ENCODE measurements at regions not wholly inside any gene's neighbourhood (a gene's known extent, or its start where the extent isn't known, plus 50 kb on each side); places are given as distances from the start of the nearest gene placed in this dataset.
"Not testable (repeated sequence)": the region's sequence is repeated elsewhere in the genome, so short reads cannot be mapped to it uniquely, and the experiment has no call there.

DNA sequence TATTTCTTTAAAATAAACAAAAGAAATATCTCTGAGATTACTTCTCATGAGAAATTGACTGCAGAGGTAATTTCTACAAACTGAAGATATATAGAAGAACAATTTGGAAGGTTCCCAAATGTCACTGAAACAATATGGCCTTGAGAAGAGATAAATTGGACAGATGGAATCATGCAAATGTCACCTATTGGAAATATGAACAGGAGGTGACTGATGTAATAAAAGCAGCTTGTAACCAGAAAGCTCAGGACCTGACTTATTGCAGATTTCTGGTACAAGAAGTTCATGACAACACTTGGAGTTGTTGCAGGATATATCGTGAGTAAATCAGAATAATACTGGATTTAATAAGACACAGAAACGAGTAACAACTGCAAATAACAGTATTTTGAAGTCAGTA lies 93.3 kb upstream of the TRHDE start:
- no TSS peak for BruUV-seq (replicated peaks)
- Histone ChIP-seq H3K4me3 (ENCODE audit: low read length) (no peak overlapping the region), H4K20me1 (ENCODE audit: low read length) (no peaks in the 10 kb centered on the region), H3K27ac (ENCODE audit: low read length) (no peak overlapping the region), H3K27me3 (ENCODE audit: low read length) (0 out of 2 replicates have a peak, but pooled peaks cover 4% of the 10 kb centered on the region), H3K4me1 (ENCODE audit: insufficient read depth, low read length) (no peaks in the 10 kb centered on the region), H2AFZ (ENCODE audit: low read length) (no peak overlapping the region), H3K9ac (ENCODE audit: low read length) (no peak overlapping the region), H3K36me3 (ENCODE audit: low read depth, low read length) (no peaks in the 10 kb centered on the region), H3F3A (ENCODE audit: low read length, unreplicated experiment) (no peaks in the 10 kb centered on the region), H3K79me2 (ENCODE audit: low read length) (no peaks in the 10 kb centered on the region), H3K4me2 (ENCODE audit: low read length) (no peak overlapping the region), H3K9me2 (replicated peaks; ENCODE audit: low read length) (no peaks in the 10 kb centered on the region), H3K9me3 (ENCODE audit: low read length) (no peaks in the 10 kb centered on the region)
- POLR2A ChIA-PET (ENCODE audit: unreplicated experiment), result no interaction called here
- CTCF ChIA-PET, result no interaction called here
- intact Hi-C loops (cut with micrococcal nuclease), result no loop called here
- no peak for DNase-seq
- TF ChIP-seq EZH2phosphoT487 (IDR thresholded peaks at IDR 0.05; ENCODE audit: borderline replicate concordance, low read length), result no peak
- TF ChIP-seq EZH2 (IDR thresholded peaks at IDR 0.05; ENCODE audit: low read length, unreplicated experiment), result no peak
- ATAC-seq, result no peak

GRCh38 chr12:72179841-72180240 lies 92.3 kb upstream of the TRHDE start:
- intact Hi-C loops (cut with micrococcal nuclease), result no loop called here
- Histone ChIP-seq H3K9me2 (replicated peaks; ENCODE audit: low read length) (no peaks in the 10 kb centered on the region), H3K4me2 (ENCODE audit: low read length) (no peak overlapping the region), H3K4me3 (ENCODE audit: low read length) (no peak overlapping the region), H3F3A (ENCODE audit: low read length, unreplicated experiment) (no peaks in the 10 kb centered on the region), H3K9me3 (ENCODE audit: low read length) (no peaks in the 10 kb centered on the region), H3K27me3 (ENCODE audit: low read length) (0 out of 2 replicates have a peak, but pooled peaks cover 4% of the 10 kb centered on the region), H3K36me3 (ENCODE audit: low read depth, low read length) (no peaks in the 10 kb centered on the region), H3K4me1 (ENCODE audit: insufficient read depth, low read length) (no peaks in the 10 kb centered on the region), H3K9ac (ENCODE audit: low read length) (no peak overlapping the region), H3K79me2 (ENCODE audit: low read length) (no peaks in the 10 kb centered on the region), H4K20me1 (ENCODE audit: low read length) (no peaks in the 10 kb centered on the region), H3K27ac (ENCODE audit: low read length) (no peak overlapping the region), H2AFZ (ENCODE audit: low read length) (no peak overlapping the region)
- no TSS peak for BruUV-seq (replicated peaks)
- ChIA-PET CTCF (no interaction called here), POLR2A (ENCODE audit: unreplicated experiment) (no interaction called here)
- ATAC-seq (no peak), DNase-seq (no peak)
- TF ChIP-seq EZH2 (IDR thresholded peaks at IDR 0.05; ENCODE audit: low read length, unreplicated experiment) (no peak), EZH2phosphoT487 (IDR thresholded peaks at IDR 0.05; ENCODE audit: borderline replicate concordance, low read length) (no peak)
- TF ChIP-seq, protein P1, sequence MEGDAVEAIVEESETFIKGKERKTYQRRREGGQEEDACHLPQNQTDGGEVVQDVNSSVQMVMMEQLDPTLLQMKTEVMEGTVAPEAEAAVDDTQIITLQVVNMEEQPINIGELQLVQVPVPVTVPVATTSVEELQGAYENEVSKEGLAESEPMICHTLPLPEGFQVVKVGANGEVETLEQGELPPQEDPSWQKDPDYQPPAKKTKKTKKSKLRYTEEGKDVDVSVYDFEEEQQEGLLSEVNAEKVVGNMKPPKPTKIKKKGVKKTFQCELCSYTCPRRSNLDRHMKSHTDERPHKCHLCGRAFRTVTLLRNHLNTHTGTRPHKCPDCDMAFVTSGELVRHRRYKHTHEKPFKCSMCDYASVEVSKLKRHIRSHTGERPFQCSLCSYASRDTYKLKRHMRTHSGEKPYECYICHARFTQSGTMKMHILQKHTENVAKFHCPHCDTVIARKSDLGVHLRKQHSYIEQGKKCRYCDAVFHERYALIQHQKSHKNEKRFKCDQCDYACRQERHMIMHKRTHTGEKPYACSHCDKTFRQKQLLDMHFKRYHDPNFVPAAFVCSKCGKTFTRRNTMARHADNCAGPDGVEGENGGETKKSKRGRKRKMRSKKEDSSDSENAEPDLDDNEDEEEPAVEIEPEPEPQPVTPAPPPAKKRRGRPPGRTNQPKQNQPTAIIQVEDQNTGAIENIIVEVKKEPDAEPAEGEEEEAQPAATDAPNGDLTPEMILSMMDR (conservative IDR thresholded peaks at IDR 0.05; ENCODE audit: low read depth, low read length), result no peak

- H3K27ac ChIP-seq (ENCODE audit: low read length); H3K9me2 ChIP-seq (replicated peaks; ENCODE audit: low read length); H3K27me3 ChIP-seq (ENCODE audit: low read length); DNase-seq; H4K20me1 ChIP-seq (ENCODE audit: low read length); POLR2A ChIA-PET (ENCODE audit: unreplicated experiment); CTCF ChIA-PET; H3F3A ChIP-seq (ENCODE audit: low read length, unreplicated experiment); H3K9me3 ChIP-seq (ENCODE audit: low read length); H3K9ac ChIP-seq (ENCODE audit: low read length); H3K4me3 ChIP-seq (ENCODE audit: low read length); BruUV-seq (replicated peaks); H3K36me3 ChIP-seq (ENCODE audit: low read depth, low read length); ATAC-seq; H3K4me1 ChIP-seq (ENCODE audit: insufficient read depth, low read length); H2AFZ ChIP-seq (ENCODE audit: low read length); H3K79me2 ChIP-seq (ENCODE audit: low read length); H3K4me2 ChIP-seq (ENCODE audit: low read length); intact Hi-C loops (cut with micrococcal nuclease): not testable (repeated sequence)
These were observed 87.1 kb upstream of the TRHDE start for GRCh38 chr12:72184971-72185533.

GRCh38 chr12:72189266-72189665 lies 82.9 kb upstream of the TRHDE start:
- Histone ChIP-seq H3K36me3 (ENCODE audit: low read depth, low read length) (no peaks in the 10 kb centered on the region), H3K79me2 (ENCODE audit: low read length) (no peaks in the 10 kb centered on the region), H2AFZ (ENCODE audit: low read length) (no peak overlapping the region), H3K9ac (ENCODE audit: low read length) (no peak overlapping the region), H3K27ac (ENCODE audit: low read length) (no peak overlapping the region), H3K4me2 (ENCODE audit: low read length) (no peak overlapping the region), H3K9me2 (replicated peaks; ENCODE audit: low read length) (no peaks in the 10 kb centered on the region), H4K20me1 (ENCODE audit: low read length) (no peaks in the 10 kb centered on the region), H3K4me3 (ENCODE audit: low read length) (no peak overlapping the region), H3F3A (ENCODE audit: low read length, unreplicated experiment) (no peaks in the 10 kb centered on the region), H3K9me3 (ENCODE audit: low read length) (no peaks in the 10 kb centered on the region), H3K27me3 (ENCODE audit: low read length) (peaks cover 12% of the 10 kb centered on the region; the same call in 1 of the 2 replicates), H3K4me1 (ENCODE audit: insufficient read depth, low read length) (no peaks in the 10 kb centered on the region)
- TF ChIP-seq, protein P1 (conservative IDR thresholded peaks at IDR 0.05; ENCODE audit: low read depth, low read length), result no peak
- ChIA-PET CTCF (no interaction called here), POLR2A (ENCODE audit: unreplicated experiment) (no interaction called here)
- no peak for ATAC-seq
- no TSS peak for BruUV-seq (replicated peaks)
- no peak for DNase-seq
- intact Hi-C loops (cut with micrococcal nuclease), result no loop called here
